HepG2 (cell line): ENCODE measurements at regions not wholly inside any gene's neighbourhood (a gene's known extent, or its start where the extent isn't known, plus 50 kb on each side); places are given as distances from the start of the nearest gene placed in this dataset.

Experiments
- ATAC-seq: fragments of 200-7000 bp; cut with Tn5 transposase; 3 replicates; pipeline ENCODE4 v1.9.1; 2020; ENCODE audit warnings: mild to moderate bottlenecking, moderate library complexity
- BruUV-seq: library from RNA; stranded (reverse); fragments of 400-500 nt; replicated peaks from 2 replicates; lab custom pipeline; 2021; lab: Mats Ljungman, UMichigan
- CTCF ChIA-PET: fragments of 300-600 bp; formaldehyde crosslinking; extraction: SDS; loops from one replicate; lab custom pipeline; 2021; ENCODE audit warnings: low total read pairs, inconsistent platforms, low intra/inter-chr PET ratio; lab: Yijun Ruan, JAX
- POLR2A ChIA-PET: fragments of 350-600 bp; sonication (Branson Sonifier 250); formaldehyde crosslinking; loops from one replicate; lab custom pipeline; 2020; ENCODE audit warnings: antibody characterized with exemption, inconsistent platforms; lab: Yijun Ruan, JAX
- DNase-seq: peaks from one replicate; pipeline ENCODE4 v3.0.0-alpha.2; 2015; ENCODE audit warnings: low spot score
- FAIRE-seq: peaks from 3 replicates; lab custom pipeline; 2011; peaks lifted over from hg19 to GRCh38; lab: Jason Lieb, UNC
- H2AFZ ChIP-seq: one replicate; pipeline ENCODE4 v1.6.1; 2011; ENCODE audit warnings: low read length, inconsistent platforms
- H3K27ac ChIP-seq: fragments of 300-600 bp; 3 replicates; pipeline ENCODE4 v1.8.0; 2011; ENCODE audit warnings: mixed run types, mild to moderate bottlenecking, mixed read lengths, low read length, inconsistent platforms; ENCODE audit not compliant: insufficient read depth; ENCODE audit errors: extremely low read length
- H3K27me3 ChIP-seq, 2 experiments: fragments of 200-600 bp in 1 of 2; 2 replicates in 1 of 2; 3 replicates in 1 of 2; pipeline versions ENCODE4 v1.6.0 to v1.8.0; 2011; ENCODE audit warnings: low read length in 2 of 2, mild to moderate bottlenecking in 2 of 2, moderate library complexity in 2 of 2, inconsistent platforms in 1 of 2; ENCODE audit not compliant: insufficient read depth in 2 of 2, control insufficient read depth in 1 of 2
- H3K36me3 ChIP-seq, 2 experiments: fragments of 200-600 bp in 1 of 2; replicated peaks in 1 of 2; 2 replicates in 1 of 2; 3 replicates in 1 of 2; pipeline versions ENCODE4 v1.5.1 to v1.8.0; 2011; ENCODE audit warnings: low read length in 2 of 2, inconsistent platforms in 1 of 2; ENCODE audit not compliant: insufficient read depth in 2 of 2, control insufficient read depth in 1 of 2
- H3K4me1 ChIP-seq: 2 replicates; pipeline ENCODE4 v1.5.1; 2012; ENCODE audit warnings: low read length, inconsistent platforms; ENCODE audit not compliant: insufficient read depth
- H3K4me2 ChIP-seq: 2 replicates; pipeline ENCODE4 v1.6.0; 2011; ENCODE audit warnings: low read depth, low read length, inconsistent platforms
- H3K4me3 ChIP-seq, 3 experiments: fragments of 200-600 bp in 1 of 3; sonication (generic), shearing (Covaris generic) in 1 of 3; replicated peaks in 1 of 3; 2 replicates each; pipeline ENCODE4 v1.5.1; 2011 to 2016; ENCODE audit warnings: low read length in 3 of 3, inconsistent platforms in 2 of 3, low read depth in 2 of 3, mild to moderate bottlenecking in 2 of 3, control low read depth in 1 of 3, mixed read lengths in 1 of 3; ENCODE audit not compliant: insufficient read depth in 1 of 3
- H3K79me2 ChIP-seq: one replicate; pipeline ENCODE4 v1.6.1; 2011; ENCODE audit warnings: low read length, inconsistent platforms; ENCODE audit not compliant: insufficient read depth
- H3K9ac ChIP-seq: 2 replicates; pipeline ENCODE4 v1.6.0; 2011; ENCODE audit warnings: mild to moderate bottlenecking, low read depth, low read length, inconsistent platforms; ENCODE audit not compliant: insufficient read depth
- H3K9me3 ChIP-seq: 2 replicates; pipeline ENCODE4 v1.5.1; 2012; ENCODE audit warnings: mild to moderate bottlenecking, low read length
- H4K20me1 ChIP-seq: 2 replicates; pipeline ENCODE4 v1.6.0; 2011; ENCODE audit warnings: inconsistent platforms, mild to moderate bottlenecking, low read length, moderate library complexity; ENCODE audit not compliant: insufficient read depth
- AHR ChIP-seq: IDR thresholded peaks from 2 replicates; pipeline ENCODE4 v1.6.1; 2018; ENCODE audit warnings: missing genetic modification reagents, missing compliant biosample characterization
- DBP ChIP-seq: sonication (generic); formaldehyde crosslinking; IDR thresholded peaks from 2 replicates; pipeline ENCODE4 v1.4.0; 2020; ENCODE audit warnings: missing genetic modification reagents; ENCODE audit errors: not compliant biosample characterization
- ETV6 ChIP-seq: sonication (generic); formaldehyde crosslinking; conservative IDR thresholded peaks from 2 replicates; pipeline ENCODE4 v1.4.0; 2020; ENCODE audit warnings: missing genetic modification reagents
- FLYWCH1 ChIP-seq: sonication (generic); formaldehyde crosslinking; IDR thresholded peaks from 2 replicates; pipeline ENCODE4 v1.8.1; 2023; ENCODE audit warnings: mild to moderate bottlenecking, missing genetic modification reagents
- FOXA1 ChIP-seq, 2 experiments: fragments of 450-650 bp in 1 of 2; sonication (generic) in 1 of 2; formaldehyde crosslinking in 1 of 2; IDR thresholded peaks; 2 replicates each; pipeline versions ENCODE4 v1.4.0 to v1.6.1; 2016 to 2020; ENCODE audit warnings: missing genetic modification reagents in 1 of 2
- HINFP ChIP-seq: sonication (generic); formaldehyde crosslinking; IDR thresholded peaks from 2 replicates; pipeline ENCODE4 v1.4.0; 2020; ENCODE audit warnings: low read depth, mild to moderate bottlenecking, missing genetic modification reagents
- HOMEZ ChIP-seq: IDR thresholded peaks from 2 replicates; pipeline ENCODE4 v1.6.1; 2016; ENCODE audit warnings: low read depth
- NFIC ChIP-seq: IDR thresholded peaks from 2 replicates; pipeline ENCODE4 v1.6.1; 2012; ENCODE audit warnings: mild to moderate bottlenecking, low read length, inconsistent platforms
- POLR2AphosphoS2 ChIP-seq: IDR thresholded peaks from 2 replicates; pipeline ENCODE4 v1.6.1; 2011; ENCODE audit warnings: low read depth, low read length, improper control_type of control experiment
- RAD51 ChIP-seq: fragments of 450-650 bp; IDR thresholded peaks from 2 replicates; pipeline ENCODE4 v1.6.1; 2016; ENCODE audit warnings: borderline replicate concordance
- REPIN1 ChIP-seq: sonication (generic); formaldehyde crosslinking; IDR thresholded peaks from 2 replicates; pipeline ENCODE4 v1.8.0; 2022; ENCODE audit warnings: missing genetic modification reagents, low read depth, mild to moderate bottlenecking, borderline replicate concordance
- SALL1 ChIP-seq: sonication (generic); formaldehyde crosslinking; IDR thresholded peaks from 2 replicates; pipeline ENCODE4 v1.8.0; 2022; ENCODE audit warnings: mild to moderate bottlenecking, missing genetic modification reagents
- SMARCC2 ChIP-seq: fragments of 450-650 bp; IDR thresholded peaks from 2 replicates; pipeline ENCODE4 v1.6.1; 2017; ENCODE audit warnings: antibody characterized with exemption, mild to moderate bottlenecking
- SPEN ChIP-seq: sonication (generic); formaldehyde crosslinking; IDR thresholded peaks from 2 replicates; pipeline ENCODE4 v1.5.1; 2020; ENCODE audit warnings: low read depth, mild to moderate bottlenecking, missing genetic modification reagents
- SUZ12 ChIP-seq: fragments of 150-350 bp; IDR thresholded peaks from 2 replicates; pipeline ENCODE4 v1.6.1; 2014; ENCODE audit warnings: low read depth, low read length
- ZNF207 ChIP-seq: fragments of 450-650 bp; IDR thresholded peaks from 2 replicates; pipeline ENCODE4 v1.6.1; 2016; ENCODE audit warnings: antibody characterized with exemption, borderline replicate concordance
- ZNF546 ChIP-seq: sonication (generic); formaldehyde crosslinking; conservative IDR thresholded peaks from 2 replicates; pipeline ENCODE4 v1.8.1; 2023; ENCODE audit warnings: mild to moderate bottlenecking, missing genetic modification reagents
- ZNF564 ChIP-seq: sonication (generic); formaldehyde crosslinking; IDR thresholded peaks from 2 replicates; pipeline ENCODE4 v1.8.1; 2023; ENCODE audit warnings: mild to moderate bottlenecking, missing genetic modification reagents
- ZNF772 ChIP-seq: sonication (generic); formaldehyde crosslinking; IDR thresholded peaks from 2 replicates; pipeline ENCODE4 v1.5.0; 2020; ENCODE audit warnings: mild to moderate bottlenecking, missing genetic modification reagents
- WGBS: methylation state at CpG from one replicate; pipeline ENCODE4 v1.1.6; 2017; ENCODE audit warnings: low lambda C conversion rate; 5-methylcytosine and 5-hydroxymethylcytosine counted together
- in situ Hi-C: cut with HindIII; loops from 2 replicates; pipeline ENCODE4 v1.10.0; 2017; ENCODE audit warnings: low pct_unique_long_range_greater_than_20kb; ENCODE audit not compliant: extremely low pct_ligation_motif_present
- intact Hi-C: fragments of 100-400 bp; cut with micrococcal nuclease; formaldehyde crosslinking; loops from one replicate; pipeline ENCODE4 v1.10.0; 2022; ENCODE audit not compliant: unreplicated experiment

- no peaks in the 10 kb centered on the region for H3K79me2 ChIP-seq
- no peak for FAIRE-seq
- 49% methylated on average over 3 of the region's 5 CpGs for WGBS
- H3K9ac ChIP-seq, result no peak overlapping the region
- ATAC-seq, result no peak
- in situ Hi-C loops, result no loop called here
- H3K4me2 ChIP-seq, result no peak overlapping the region
- no peak for TF ChIP-seq ZNF564
- no peak for TF ChIP-seq ZNF546 (CRISPR knock-in tag)
- TF ChIP-seq SUZ12, result no peak
- no peak for TF ChIP-seq ZNF772
- no peak for TF ChIP-seq ETV6 (CRISPR knock-in tag)
- TF ChIP-seq SALL1 (CRISPR knock-in tag), result no peak
- TF ChIP-seq FLYWCH1, result no peak
- no peaks in the 10 kb centered on the region for H3K36me3 ChIP-seq
- CTCF ChIA-PET, result no interaction called here
- H3K9me3 ChIP-seq, result no peaks in the 10 kb centered on the region
- no TSS peak for BruUV-seq
- no peak overlapping the region for H3K27ac ChIP-seq
- no peaks in the 10 kb centered on the region; a peak in 2 of 5 replicates for H3K27me3 ChIP-seq
- DNase-seq, result no peak
- no peaks in the 10 kb centered on the region for H3K4me1 ChIP-seq
- H4K20me1 ChIP-seq, result no peaks in the 10 kb centered on the region
- POLR2A ChIA-PET, result no interaction called here
- intact Hi-C loops, result no loop called here
- H3K4me3 ChIP-seq, result no peak overlapping the region
- no peak overlapping the region for H2AFZ ChIP-seq
Observed at GRCh38 chr4:152157629-152158028, 378.3 kb downstream of the FBXW7 start.

GRCh38 chr4:152156442-152156841, 379.4 kb downstream of the FBXW7 start:
- WGBS, result 0% methylated on average over 3 of the region's 6 CpGs
- TF ChIP-seq POLR2AphosphoS2, result no peak
- TF ChIP-seq ZNF207, result no peak
- TF ChIP-seq AHR (CRISPR knock-in tag), result no peak
- no peak for TF ChIP-seq FOXA1 (IDR thresholded peaks at IDR 0.05)
- TF ChIP-seq FOXA1 (CRISPR knock-in tag; IDR thresholded peaks at IDR 0.05), result no peak
- no peak for TF ChIP-seq HINFP (CRISPR knock-in tag)
- no peak for TF ChIP-seq NFIC
- TF ChIP-seq SPEN, result no peak
- TF ChIP-seq DBP (CRISPR knock-in tag), result no peak
- TF ChIP-seq REPIN1, result no peak
- no peak for TF ChIP-seq HOMEZ (CRISPR knock-in tag)
- TF ChIP-seq RAD51, result no peak
- TF ChIP-seq SMARCC2, result no peak
- Histone ChIP-seq H3K79me2 (no peaks in the 10 kb centered on the region), H2AFZ (no peak overlapping the region), H3K9me3 (no peaks in the 10 kb centered on the region), H3K27me3 (no peaks in the 10 kb centered on the region; a peak in 2 of 5 replicates), H4K20me1 (no peaks in the 10 kb centered on the region), H3K9ac (no peak overlapping the region), H3K4me2 (no peak overlapping the region), H3K27ac (no peak overlapping the region), H3K4me3 (no peak overlapping the region), H3K36me3 (no peaks in the 10 kb centered on the region), H3K4me1 (no peaks in the 10 kb centered on the region)
- ChIA-PET POLR2A (no interaction called here), CTCF (no interaction called here)
- in situ Hi-C loops, result no loop called here
- no peak for FAIRE-seq
- intact Hi-C loops, result no loop called here
- peak; percentile 33 for DNase-seq
- no TSS peak for BruUV-seq
- ATAC-seq, result peak; percentile 75
